ENCODE measurements at regions not wholly inside any gene's neighbourhood (a gene's known extent, or its start where the extent isn't known, plus 50 kb on each side); places are given as distances from the start of the nearest gene placed in this dataset.

DNA sequence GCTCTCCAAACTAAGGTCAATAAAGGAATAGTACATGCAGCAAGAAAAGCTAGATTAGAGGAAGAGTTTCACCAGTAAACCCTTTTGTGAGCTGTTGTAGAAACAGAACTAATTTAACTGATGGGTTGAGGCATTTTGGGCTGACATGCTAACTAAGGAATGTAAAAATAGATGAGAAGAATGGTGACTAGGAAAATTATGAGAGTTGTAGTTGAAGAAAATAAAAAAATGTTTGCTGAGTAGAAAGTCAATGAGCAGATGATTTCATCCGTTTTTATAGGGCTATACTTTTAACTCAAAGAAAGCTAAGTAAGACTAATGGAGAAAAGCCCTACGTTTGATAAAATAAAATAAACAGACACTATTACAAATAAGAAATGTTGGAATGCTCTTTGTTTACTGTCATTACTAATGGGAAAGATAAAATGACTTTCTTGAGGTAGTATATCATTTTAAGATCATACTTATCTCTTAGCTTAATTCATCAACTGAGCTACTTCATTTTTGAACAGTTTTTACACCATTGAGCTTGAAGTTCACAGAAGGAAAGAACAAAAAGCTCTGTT is 209.4 kb upstream of the DPH6 start:
- Histone ChIP-seq H3K4ac (ENCODE audit: low read depth, low read length) (no peak overlapping the region), H4K5ac (ENCODE audit: low read depth, low read length) (no peak overlapping the region), H2BK5ac (ENCODE audit: low read depth, low read length, poor library complexity, severe bottlenecking) (no peak overlapping the region), H3K27ac (ENCODE audit: insufficient read depth, low read length) (no peak overlapping the region), H3K9me1 (ENCODE audit: insufficient read depth, low read length) (no peaks in the 10 kb centered on the region), H3K56ac (ENCODE audit: extremely low read depth, insufficient read depth, low read length) (no peak overlapping the region), H3K4me2 (ENCODE audit: low read depth, low read length) (no peak overlapping the region), H2AK9ac (replicated peaks; ENCODE audit: low read depth, low read length, poor library complexity) (no peak overlapping the region), H2AFZ (replicated peaks; ENCODE audit: low read length, poor library complexity) (no peak overlapping the region), H3K23ac (ENCODE audit: low read depth, low read length) (no peak overlapping the region), H3K9me3 (ENCODE audit: control insufficient read depth, insufficient read depth, low read length) (no peaks in the 10 kb centered on the region), H3K36me3 (ENCODE audit: control insufficient read depth, insufficient read depth, low read length) (no peaks in the 10 kb centered on the region), H3K27me3 (ENCODE audit: control insufficient read depth, insufficient read depth, low read length) (no peaks in the 10 kb centered on the region), H3K14ac (replicated peaks; ENCODE audit: low read depth, low read length) (no peak overlapping the region), H4K20me1 (ENCODE audit: insufficient read depth, low read length) (no peaks in the 10 kb centered on the region), H3K4me3 (ENCODE audit: insufficient read depth, low read depth, low read length) (no peak overlapping the region), H3K18ac (ENCODE audit: low read depth, low read length) (no peak overlapping the region), H4K8ac (ENCODE audit: low read depth in 2 of 2, low read length in 2 of 2) (no peak overlapping the region), H4K91ac (ENCODE audit: insufficient read depth, low read depth, low read length) (no peak overlapping the region), H2BK15ac (ENCODE audit: low read depth, low read length) (no peak overlapping the region), H3K79me1 (ENCODE audit: low read depth in 1 of 2, low read length in 2 of 2) (no peaks in the 10 kb centered on the region), H2BK120ac (ENCODE audit: low read depth, low read length) (no peak overlapping the region), H2BK20ac (ENCODE audit: low read depth, low read length) (no peak overlapping the region), H3K9ac (ENCODE audit: low read depth, low read length) (no peak overlapping the region), H3K4me1 (ENCODE audit: control insufficient read depth, insufficient read depth, low read length) (peaks cover 2% of the 10 kb centered on the region; the same call in 1 of the 2 replicates), H2AK5ac (ENCODE audit: low read depth, low read length) (no peak overlapping the region)
- dilution Hi-C loops (cut with HindIII; ENCODE audit: low sequenced_read_pairs, unreplicated experiment) (no loop called here), intact Hi-C loops (cut with micrococcal nuclease) (loop anchor here (10.0 kb wide), 6 partner anchors 269 to 1379 kb away; partner anchors contain the start of gene MEIS2), in situ Hi-C loops (cut with MboI; ENCODE audit: low sequenced_read_pairs) (loop anchor here (10.0 kb wide), 1 partner anchor 1379 kb away; no protein-coding TSS in a partner anchor)
- no peak for DNase-seq
- no TSS peak for BruUV-seq (replicated peaks)
- WGBS, 2 experiments (ENCODE audit: extremely low coverage in 2 of 2, insufficient read length in 1 of 2), result no CpG with 5 or more reads among the region's 2 CpGs
- ATAC-seq (ENCODE audit: low read depth), result no peak
- ChIA-PET CTCF (no interaction called here), POLR2A (ENCODE audit: unreplicated experiment) (no interaction called here)
- TF ChIP-seq RFX5 (IDR thresholded peaks at IDR 0.05; ENCODE audit: low read depth, low read length) (no peak), CHD1 (IDR thresholded peaks at IDR 0.05; ENCODE audit: low read depth, low read length) (no peak), ELK1 (IDR thresholded peaks at IDR 0.05; ENCODE audit: borderline replicate concordance, low read depth, low read length) (no peak), NFE2L2 (IDR thresholded peaks at IDR 0.05; ENCODE audit: low read depth, low read length) (no peak), USF2 (IDR thresholded peaks at IDR 0.05; ENCODE audit: low read depth, low read length) (no peak), RCOR1 (IDR thresholded peaks at IDR 0.05; ENCODE audit: insufficient replicate concordance, low read length) (no peak), MXI1 (IDR thresholded peaks at IDR 0.05; ENCODE audit: borderline replicate concordance, low read depth, low read length) (no peak), MAFK (IDR thresholded peaks at IDR 0.05; ENCODE audit: low read depth, low read length) (no peak), MAZ (IDR thresholded peaks at IDR 0.05; ENCODE audit: borderline replicate concordance, low read depth, low read length) (no peak), POLR2A (IDR thresholded peaks at IDR 0.05; ENCODE audit: low read depth, low read length) (no peak), CEBPB (IDR thresholded peaks at IDR 0.05; ENCODE audit: low read depth, low read length) (no peak)
- TF ChIP-seq, protein P1, sequence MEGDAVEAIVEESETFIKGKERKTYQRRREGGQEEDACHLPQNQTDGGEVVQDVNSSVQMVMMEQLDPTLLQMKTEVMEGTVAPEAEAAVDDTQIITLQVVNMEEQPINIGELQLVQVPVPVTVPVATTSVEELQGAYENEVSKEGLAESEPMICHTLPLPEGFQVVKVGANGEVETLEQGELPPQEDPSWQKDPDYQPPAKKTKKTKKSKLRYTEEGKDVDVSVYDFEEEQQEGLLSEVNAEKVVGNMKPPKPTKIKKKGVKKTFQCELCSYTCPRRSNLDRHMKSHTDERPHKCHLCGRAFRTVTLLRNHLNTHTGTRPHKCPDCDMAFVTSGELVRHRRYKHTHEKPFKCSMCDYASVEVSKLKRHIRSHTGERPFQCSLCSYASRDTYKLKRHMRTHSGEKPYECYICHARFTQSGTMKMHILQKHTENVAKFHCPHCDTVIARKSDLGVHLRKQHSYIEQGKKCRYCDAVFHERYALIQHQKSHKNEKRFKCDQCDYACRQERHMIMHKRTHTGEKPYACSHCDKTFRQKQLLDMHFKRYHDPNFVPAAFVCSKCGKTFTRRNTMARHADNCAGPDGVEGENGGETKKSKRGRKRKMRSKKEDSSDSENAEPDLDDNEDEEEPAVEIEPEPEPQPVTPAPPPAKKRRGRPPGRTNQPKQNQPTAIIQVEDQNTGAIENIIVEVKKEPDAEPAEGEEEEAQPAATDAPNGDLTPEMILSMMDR (conservative IDR thresholded peaks at IDR 0.05; ENCODE audit: low read depth, low read length), result no peak

Measured in IMR-90 (cell line).